ENCODE measurements at regions not wholly inside any gene's neighbourhood (a gene's known extent, or its start where the extent isn't known, plus 50 kb on each side); places are given as distances from the start of the nearest gene placed in this dataset.
"Not testable (repeated sequence)": the region's sequence is repeated elsewhere in the genome, so short reads cannot be mapped to it uniquely, and the experiment has no call there.

DNA sequence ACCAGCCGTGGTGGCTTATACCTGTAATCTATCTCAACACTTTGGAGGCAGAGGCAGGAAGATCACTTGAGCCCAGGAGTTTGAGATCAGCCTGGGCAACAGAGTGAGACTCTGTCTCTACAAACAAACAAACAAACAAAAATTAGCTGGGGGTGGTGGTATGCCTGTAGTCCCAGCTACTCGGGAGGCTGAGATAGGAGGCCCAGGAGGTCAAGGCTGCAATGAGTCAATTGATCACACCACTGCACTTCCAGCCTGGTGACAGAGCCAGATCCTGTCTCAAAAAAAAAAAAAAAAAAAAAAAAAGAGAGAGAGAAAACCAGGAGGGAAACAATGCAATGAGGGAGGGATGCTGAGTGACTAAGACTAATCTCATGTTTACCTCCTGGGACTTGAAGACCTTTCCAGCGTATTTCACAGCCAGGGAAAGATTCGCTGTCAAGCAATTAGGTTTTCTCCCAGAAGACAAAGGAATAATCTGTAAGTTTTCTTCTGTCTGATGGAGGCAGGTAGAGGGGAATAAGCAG lies 51.1 kb upstream of the MIER3 start:
- DNase-seq = no peak

DNA sequence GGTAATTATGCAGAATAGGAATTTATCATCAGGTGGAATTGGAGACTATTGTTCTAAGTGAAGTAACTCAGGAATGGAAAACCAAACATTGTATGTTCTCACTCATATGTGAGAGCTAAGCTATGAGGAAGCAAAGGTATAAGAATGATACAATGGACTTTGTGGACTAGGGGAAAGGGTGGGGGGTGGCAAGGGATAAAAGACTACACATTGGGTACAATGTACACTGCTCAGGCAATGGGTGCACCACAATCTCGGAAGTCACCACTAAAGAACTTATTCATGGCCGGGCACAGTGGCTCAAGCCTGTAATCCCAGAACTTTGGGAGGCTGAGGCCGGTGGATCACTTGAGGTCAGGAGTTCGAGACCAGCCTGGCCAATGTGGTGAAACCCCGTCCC lies 51.6 kb upstream of the MIER3 start:
- DNase-seq = not testable (repeated sequence)

DNA sequence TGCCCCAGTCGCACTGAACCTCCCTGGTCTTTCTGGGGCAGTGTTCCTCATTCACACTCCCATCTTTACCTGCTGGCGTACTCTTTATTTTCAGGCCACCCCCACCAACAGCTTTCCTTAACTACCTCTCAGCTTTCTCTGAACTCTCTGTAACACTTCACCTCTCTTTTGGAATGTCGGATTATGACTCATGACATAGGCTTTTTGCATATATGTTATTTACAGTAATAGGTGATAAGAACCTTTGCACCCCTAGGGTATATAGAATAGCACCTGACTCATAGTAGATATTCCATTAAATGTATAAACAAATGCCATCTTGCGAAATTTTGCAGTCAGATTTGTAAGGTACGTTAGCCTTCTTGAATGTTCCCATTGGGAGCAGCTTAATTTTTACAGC lies 52.9 kb upstream of the MIER3 start:
- no peak for DNase-seq

DNA sequence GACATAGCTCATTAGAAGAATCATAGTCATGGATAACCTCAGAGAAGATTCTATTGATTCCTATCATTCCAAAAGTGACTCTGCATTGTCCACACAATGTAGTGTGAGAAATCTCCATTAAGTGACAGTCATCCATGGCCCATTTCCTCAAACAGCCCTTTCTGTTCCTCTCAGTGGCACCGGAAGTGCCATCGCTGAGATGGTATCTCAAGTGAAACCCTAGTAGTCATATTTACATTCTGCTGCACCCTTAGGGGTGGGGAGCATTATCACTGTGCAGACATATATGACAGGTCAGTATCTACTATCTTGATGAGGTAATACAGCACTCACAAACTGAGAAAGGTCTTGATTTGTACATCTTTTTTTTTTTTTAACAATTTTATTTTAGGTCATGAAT lies 55.4 kb upstream of the MIER3 start:
- no peak for DNase-seq

DNA sequence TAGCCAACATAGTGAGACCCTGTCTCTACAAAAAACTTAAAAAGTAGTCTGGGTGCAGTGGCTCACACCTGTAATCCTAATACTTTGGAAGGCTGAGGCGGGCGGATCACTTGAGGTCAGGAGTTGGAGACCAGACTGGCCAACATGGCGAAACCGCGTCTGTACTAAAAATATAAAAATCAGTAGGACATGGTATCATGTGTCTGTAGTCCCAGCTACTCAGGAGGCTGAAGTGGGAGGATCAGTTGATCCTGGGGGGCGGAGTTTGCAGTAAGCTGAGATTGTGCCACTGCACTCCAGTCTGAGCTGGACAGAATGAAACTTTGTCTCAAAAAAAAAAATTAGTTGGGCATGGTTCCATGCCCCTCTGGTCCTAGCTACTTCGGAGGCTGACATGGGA lies 57.9 kb upstream of the MIER3 start:
- DNase-seq = no peak

DNA sequence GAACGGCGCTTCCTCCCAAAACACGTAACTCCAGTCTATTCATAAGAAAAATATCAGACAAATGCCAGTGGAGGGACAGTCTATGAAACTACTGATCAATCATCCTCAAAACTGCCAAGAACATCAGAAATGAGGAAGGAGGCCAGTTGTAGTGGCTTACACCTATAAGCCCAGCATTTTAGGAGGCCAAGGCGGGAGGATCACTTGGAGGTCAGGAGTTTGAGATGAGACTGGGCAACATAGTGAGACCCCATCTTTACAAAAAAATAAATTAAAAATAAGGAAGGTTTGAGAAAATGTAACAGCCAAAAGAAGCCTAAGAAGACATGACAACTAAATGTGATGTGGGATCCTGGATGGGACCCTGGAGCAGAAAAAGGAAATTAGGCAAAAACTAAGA lies 58.9 kb upstream of the MIER3 start:
- DNase-seq = no peak

DNA sequence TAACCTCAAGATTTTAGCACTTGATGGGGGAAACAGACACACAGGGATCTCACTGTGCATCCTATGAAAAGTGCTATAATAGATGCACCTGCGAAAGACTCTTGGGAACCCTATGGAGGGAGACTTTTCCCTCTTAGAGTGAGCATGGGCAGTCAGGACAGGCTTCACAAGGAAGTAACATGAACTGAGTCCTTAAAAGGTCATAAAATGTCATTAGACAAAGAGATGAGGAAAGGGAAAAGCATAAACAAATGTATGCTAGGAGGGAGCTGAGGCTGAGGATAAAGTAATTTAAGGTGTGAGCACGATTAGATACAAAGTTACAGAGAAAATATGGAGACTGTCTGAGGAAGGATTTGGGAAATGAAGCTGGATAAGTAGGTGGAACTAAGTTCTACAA lies 60.6 kb upstream of the MIER3 start:
- DNase-seq = no peak

DNA sequence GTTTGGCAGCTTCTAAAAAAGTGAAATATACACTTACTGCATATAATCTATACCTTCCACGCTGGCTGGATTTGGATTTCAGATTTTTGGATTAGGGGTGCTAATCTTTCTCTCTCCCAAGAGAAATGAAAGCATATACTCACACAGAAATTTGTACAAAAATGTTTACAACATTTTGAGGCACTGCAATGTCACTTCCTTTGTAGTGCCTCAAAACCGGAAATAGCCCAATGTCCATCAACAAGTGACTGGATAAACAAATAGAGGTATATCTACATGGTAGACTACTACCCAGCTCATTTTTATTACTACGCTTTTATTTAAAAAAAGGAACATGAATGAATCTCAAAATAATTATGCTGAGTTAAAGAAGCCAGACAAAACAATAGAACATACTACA lies 74.0 kb upstream of the MIER3 start:
- DNase-seq = no peak

DNA sequence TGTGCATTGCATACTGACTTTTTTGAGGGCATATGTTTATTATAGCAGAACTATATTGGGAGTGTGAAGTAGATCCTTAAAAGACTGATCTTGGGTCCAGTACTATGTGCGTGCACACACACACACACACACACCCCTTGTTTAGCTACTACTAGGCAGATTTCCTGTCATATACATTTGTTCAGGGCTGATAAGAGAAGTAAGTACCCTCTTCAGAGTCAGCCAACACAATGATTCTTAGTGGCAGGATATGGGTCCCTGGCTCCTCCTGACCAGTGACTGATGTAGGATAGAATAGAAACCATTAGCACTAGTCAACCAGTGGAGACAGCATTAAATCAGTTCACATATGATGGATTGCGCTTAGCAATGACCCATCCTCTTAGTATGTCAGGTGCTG lies 76.2 kb upstream of the MIER3 start:
- DNase-seq = no peak

DNA sequence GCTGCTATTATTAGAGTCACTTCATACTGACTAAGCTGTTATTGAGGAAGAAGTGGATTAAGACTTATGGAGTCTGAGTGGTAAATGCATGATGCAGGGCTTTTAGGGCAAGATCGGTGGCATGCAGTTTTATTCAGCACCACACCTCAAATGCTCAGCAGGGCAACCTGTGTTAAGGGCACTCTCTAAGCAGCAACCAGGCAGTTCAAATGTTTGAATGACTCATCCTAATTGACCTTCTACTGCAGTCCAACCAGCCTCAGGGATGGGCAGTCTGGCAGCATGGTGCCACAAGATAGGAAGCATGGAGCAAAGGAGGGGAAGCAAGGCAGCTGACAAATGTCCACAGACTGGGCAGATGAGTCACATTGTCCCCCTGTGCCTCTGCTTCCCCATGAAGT lies 80.2 kb upstream of the MIER3 start:
- DNase-seq = no peak

DNA sequence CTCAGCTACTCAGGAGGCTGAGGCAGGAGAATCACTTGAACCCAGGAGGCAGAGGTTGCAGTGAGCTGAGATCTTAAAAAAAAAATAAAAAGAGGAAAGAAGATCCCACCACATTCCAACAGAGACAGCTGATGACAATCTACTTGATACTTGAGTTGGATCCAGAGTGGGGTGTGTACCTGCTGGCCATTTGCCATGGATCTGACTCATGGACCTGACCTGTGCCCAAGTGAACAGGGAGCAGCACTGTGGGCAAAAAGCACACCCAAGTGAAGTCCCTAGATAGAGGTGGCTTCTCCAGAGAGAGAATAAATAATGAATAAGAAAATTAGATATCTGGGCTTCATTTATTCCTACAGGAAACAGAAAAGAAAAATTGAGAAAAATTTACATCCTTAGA lies 81.2 kb upstream of the MIER3 start:
- no peak for DNase-seq

DNA sequence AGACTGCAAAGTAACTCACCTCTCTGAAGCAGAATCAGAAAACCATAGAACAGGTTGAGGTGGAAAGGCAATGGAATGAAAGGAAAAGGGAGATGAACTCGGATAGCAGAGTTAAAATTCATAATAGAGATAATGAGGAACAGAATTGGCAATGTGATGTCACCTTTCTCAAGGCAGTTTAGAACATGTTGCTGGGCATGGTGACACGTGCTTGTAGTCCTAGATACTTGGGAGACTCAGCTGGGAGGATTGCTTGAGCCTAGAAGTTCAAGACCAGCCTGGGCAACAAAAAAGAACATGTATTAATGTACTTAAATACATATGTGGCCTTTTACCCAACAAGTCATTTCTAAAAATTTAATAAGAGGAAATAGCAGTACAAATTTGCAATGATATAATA lies 81.6 kb upstream of the MIER3 start:
- no peak for DNase-seq

DNA sequence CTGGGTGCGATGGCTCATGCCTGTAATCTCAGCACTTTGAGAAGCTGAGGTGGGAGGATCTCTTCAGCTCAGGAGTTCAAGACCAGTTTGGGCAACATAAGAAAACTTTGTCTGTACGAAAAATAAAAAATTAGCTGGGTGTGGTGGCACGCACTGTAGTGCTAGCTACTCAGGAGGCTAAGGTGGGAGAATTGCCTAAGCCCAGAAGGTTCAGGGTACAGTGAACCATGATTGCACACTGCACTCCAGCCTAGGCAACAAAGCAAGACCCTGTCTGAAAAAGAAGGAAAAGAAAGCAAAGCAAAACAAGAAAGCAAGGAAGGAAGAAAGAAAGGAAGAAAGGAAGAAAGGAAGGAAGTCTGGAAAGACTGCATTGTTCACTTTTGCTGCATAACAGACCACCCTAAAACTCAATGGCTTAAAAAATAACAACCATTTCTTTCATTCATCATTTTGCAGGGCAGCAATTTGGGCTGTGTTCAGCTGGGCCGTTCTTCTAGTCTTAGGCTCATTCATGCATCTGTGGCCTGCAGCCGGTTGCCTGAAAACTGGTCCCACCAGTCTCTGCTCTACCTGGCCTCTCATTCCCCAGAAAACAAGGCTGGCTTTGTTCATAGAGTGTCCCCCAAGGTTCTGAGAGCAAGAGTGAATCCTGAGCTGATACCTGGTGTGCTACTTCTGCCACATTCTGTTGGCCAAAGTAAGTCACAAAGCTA lies 82.4 kb upstream of the MIER3 start:
- no peak for DNase-seq

DNA sequence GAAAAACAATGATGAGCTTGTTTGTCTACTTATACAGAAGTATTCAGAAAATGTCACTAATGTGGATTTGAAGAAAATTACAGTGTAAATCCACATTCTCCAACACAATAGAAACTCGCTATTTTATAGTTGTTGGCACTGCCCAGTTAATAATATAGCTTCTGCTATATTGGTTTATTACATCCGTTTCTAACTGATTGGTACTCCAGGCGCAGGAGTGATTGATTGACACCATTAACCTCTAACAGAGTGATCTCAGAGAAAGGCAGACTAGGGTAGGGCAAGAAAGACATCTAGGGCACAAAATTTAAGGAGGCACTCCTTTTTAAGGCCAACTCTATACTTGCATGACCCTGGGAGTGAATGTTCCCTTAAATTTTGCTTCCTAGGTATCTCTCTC lies 84.0 kb upstream of the MIER3 start:
- DNase-seq = no peak

DNA sequence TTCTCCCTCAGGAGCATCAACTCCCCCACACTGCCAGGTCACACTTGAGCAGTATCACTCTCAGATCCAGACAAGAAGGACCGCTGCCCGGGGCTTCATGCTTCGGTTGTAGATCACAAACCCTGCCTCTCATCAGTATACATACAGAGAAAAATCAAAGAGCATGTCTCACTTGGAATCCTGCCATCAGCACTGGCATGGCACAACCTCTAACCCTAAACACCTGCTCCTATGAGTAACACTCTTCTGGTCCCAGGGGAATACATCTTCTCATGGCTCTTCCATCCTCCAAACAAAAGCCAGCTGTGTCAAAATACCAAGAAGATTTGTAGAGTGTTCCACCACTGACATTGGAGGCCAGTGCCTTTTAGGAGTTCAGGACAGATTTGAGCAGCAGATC lies 84.8 kb upstream of the MIER3 start:
- no peak for DNase-seq

DNA sequence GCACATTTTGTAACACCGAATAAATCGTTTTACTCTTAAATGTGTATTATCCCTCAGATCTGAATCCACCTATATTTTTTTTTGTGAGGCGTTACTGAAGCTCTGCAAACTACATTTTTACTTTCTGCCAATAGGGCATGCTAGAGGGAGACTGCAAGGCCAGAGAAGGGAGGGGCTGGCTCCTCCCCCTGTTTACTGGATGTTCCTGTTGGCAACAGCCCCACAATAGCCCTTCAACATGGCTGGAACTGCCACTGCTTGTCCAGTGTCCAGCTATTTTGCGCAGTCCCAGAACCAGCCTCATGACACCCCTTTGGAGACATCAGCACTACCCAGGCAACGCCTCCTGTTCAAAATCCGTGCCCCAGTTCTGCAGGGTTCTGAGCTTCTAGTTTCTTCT lies 85.4 kb upstream of the MIER3 start:
- no peak for DNase-seq

DNA sequence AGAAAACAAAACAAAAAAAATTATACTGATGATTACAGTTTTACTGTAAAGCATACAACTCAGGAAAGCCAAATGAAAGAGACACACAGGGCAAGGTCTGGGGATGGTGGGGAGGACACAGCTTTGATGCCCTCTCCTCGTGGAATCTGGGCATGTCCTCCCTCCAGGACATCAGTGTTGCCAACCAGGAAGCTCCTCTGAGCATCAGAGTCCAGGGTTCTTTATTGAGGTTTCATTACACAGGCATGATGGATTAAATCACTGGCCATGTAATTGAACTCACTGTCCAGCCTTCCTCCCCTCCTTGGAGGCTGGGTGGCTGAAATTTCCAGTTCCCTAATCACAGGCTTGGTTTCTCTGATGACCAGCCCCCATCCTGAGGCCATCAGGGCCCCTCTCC lies 89.6 kb upstream of the MIER3 start:
- DNase-seq = no peak

DNA sequence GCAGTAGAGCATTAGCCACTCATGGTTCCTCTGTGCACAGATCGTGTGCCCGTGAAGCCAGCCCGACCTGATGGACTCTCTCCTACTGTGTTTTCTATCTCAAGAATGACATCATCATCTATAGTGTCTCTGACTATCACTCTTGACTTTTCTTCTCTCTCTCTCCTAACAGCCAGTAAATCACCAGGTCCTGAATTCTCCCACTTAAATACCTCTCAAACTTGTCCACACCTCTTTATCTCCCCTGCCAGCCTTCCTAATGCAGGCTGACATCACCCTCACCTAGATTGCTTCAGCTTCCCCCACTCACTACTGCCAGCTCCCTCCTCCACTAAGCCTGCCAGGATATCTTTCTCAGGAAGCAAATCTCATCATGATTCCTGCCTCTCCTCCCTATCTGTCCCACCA lies 90.6 kb upstream of the MIER3 start:
- DNase-seq = no peak

DNA sequence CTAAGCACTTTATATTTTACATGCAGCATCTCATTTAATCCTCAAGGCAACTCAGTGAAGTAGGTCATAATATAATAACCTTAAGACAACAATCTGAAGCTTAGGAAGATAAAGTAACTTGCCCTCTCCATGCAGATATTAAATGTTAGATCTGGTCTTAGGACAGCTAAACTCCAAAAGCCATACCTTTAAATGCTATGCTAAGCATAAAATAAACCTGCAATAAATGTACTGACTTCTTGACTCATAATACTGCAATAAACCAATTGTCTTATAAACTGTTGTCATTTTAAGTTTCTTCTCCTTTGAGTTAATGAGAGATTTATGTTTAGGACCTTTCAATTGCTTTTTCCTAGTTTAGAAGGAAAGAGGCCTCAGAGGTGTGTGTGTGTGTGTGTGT lies 102.2 kb upstream of the MIER3 start:
- DNase-seq = no peak

DNA sequence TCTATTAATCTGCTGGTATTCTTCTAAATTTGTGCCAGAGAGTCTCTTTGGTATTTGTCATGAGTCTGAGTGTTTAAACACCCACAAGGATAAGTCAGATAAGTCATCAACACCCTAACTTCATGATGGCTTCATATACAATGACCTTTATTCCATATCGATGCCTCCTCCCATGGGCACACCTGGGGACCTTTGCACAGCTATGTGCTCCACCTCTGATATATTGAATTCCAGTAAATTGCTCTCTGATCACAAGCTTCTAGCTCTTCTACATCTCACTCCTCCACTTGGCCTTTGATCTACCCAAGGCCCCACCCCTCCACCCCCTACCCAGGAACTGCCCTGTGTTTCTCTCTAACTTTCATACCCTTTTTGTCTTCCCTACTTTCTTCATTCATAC lies 102.7 kb upstream of the MIER3 start:
- no peak for DNase-seq

DNA sequence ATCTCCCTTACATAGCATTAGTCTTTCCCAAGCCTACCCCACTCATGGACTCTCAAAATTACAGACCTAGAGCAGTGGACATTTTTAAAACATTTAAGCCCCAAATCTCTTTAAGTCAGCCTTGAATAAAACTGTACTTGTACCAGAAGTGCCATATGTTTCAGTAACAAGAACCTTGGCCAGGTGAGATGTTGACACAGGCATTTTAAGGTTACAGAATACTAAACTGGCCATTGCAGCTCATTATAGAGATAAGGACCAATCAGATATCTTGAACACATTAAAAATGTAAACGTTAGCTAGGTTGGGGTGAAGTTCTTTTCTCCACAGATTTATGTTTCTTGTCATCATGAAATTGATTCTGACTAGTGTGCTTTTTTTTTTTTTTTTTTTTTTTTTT lies 103.8 kb upstream of the MIER3 start:
- no peak for DNase-seq

DNA sequence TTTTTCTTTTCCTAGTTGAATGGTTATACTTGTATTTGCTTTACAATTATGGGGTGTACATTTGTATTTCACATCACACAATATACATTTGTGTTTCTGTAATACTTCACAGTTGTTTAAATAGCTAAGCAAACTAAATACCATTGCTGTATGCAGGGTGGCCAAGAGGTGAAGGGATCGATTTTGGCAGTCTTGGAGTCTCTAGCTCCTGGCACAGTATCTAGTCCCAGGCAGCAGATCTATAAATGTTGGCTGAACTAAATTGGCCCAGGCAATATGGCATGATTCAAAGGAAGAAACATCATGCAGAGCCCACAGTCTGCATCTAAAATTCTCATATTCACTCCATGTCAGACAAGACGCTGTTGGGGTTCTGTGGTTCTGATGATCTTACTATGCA lies 110.1 kb upstream of the GPBP1 start:
- DNase-seq = no peak

DNA sequence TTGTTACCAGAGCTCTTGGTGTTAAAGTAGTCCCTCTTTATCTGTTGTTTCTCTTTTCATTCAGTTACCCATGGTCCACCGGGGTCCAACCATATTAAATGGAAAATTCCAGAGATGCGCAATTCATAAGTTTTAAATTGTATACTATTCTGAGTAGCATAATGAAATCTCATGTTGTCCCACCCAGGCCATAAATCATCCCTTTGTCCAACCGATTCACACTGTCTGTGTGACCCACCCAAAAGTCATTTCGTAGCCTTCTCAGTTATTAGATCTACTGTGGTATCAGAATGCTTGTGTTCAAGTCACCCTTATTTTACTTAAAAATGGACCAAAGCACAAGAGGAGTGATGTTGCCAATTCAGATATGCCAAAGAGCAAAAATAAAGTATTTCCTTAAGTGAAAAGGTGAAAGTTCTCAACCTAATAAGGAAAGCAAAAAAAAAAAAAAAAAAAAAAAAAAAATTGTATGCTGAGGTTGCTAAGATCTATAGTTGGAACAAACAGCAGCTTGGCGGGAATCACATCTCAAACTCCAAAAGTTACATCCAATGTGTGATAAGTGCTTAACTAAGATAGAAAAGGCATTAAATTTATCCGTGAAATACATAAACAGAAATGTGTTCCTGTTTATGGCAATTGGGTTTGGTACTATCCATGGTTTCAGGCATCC lies 106.8 kb upstream of the GPBP1 start:
- DNase-seq = no peak

DNA sequence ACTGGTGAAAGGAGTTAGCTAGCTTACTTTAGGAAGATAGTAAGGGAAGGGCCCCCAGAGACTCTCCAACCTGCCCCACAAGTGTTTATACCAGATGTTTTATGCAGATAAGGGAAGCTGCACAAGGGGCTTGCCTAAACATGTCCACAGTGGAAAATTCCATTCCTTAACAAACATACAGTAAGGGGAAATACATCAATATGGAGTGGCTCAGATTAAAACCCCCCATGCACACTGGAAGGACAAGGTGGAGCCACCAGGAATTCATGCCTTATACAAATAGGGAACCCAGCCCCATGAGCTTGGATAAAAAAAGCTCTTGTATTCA lies 106.3 kb upstream of the GPBP1 start:
- DNase-seq = no peak
